Rectal smooth muscle tissue (tissue), 1 donor: ENCODE measurements at regions not wholly inside any gene's neighbourhood (a gene's known extent, or its start where the extent isn't known, plus 50 kb on each side); places are given as distances from the start of the nearest gene placed in this dataset.

Experiments
- H3K27ac ChIP-seq: one replicate; pipeline ENCODE4 v1.7.0; 2013; ENCODE audit warnings: low read depth, low read length, inconsistent platforms
- H3K27me3 ChIP-seq: one replicate; pipeline ENCODE4 v1.7.0; 2013; ENCODE audit warnings: low read length; ENCODE audit not compliant: control insufficient read depth, insufficient read depth
- H3K36me3 ChIP-seq: one replicate; pipeline ENCODE4 v1.7.0; 2013; ENCODE audit warnings: low read length; ENCODE audit not compliant: control insufficient read depth, insufficient read depth
- H3K4me1 ChIP-seq: one replicate; pipeline ENCODE4 v1.7.0; 2013; ENCODE audit warnings: low read length; ENCODE audit not compliant: control insufficient read depth, insufficient read depth
- H3K4me3 ChIP-seq: one replicate; pipeline ENCODE4 v1.7.0; 2013; ENCODE audit warnings: low read length
- H3K9ac ChIP-seq: one replicate; pipeline ENCODE4 v1.7.0; 2013; ENCODE audit warnings: low read length

DNA sequence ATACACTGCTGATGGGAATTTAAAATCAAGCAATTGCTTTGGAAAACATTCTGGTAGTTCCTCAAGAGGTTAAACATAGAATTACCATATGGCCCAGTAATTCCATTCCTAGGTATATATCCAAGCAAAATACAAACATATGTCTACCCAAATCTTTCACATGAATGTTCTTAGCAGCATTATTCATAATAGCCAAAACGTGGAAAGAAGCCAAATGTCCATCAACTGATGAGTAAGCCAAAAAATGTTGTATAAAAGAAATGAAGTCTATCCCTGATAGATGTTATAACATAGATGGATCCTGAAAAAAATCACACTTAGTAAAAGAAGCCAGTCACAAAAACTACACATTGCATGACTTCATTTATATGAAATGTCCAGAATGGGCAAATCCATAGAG lies 893.0 kb downstream of the SORCS3 start:
- no peaks in the 10 kb centered on the region for H3K36me3 ChIP-seq
- H3K4me1 ChIP-seq: no peaks in the 10 kb centered on the region
- no peak overlapping the region for H3K4me3 ChIP-seq
- H3K27me3 ChIP-seq: no peaks in the 10 kb centered on the region
- no peak overlapping the region for H3K9ac ChIP-seq
- H3K27ac ChIP-seq: no peak overlapping the region

DNA sequence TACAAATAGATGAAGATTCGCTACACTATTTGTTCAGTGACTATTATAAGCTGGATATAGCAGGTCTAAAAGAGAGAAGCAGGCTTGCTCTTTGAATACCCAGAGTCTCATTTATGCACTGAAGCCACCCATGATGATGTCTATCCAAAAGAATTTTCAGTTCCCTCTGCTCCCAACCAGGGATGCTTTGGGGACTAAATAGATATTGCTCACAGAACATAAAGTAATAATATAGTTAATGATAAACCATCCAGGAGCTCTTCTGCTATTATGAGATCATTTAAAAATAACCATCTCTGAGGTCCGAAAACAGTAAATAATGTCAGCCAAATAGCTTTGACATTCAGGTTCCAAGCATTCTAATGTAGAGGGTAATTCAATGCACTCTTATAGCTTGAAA lies 875.4 kb downstream of the SORCS3 start:
- H3K9ac ChIP-seq: no peak overlapping the region
- H3K4me1 ChIP-seq: no peaks in the 10 kb centered on the region
- no peaks in the 10 kb centered on the region for H3K27me3 ChIP-seq
- H3K36me3 ChIP-seq: no peaks in the 10 kb centered on the region
- H3K27ac ChIP-seq: no peak overlapping the region
- H3K4me3 ChIP-seq: no peak overlapping the region

DNA sequence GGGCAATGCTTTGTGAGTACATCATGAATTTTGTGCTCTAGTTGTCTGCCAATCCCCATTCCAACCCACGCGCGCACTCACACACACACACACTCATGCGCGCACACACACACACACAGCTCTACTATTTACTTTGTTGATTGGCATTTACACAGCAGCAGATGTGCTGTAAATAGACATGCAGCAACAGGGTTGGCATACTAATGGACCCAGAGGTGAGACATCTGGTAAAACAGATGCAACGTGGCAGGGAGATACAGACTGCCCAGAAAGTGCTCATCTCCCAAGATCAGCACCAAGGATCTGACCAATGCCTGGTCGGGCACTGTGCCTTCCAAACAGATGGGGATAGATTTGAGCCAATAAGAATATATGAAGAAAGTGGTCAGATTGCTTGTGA lies 873.0 kb downstream of the SORCS3 start:
- H3K27me3 ChIP-seq: no peaks in the 10 kb centered on the region
- no peak overlapping the region for H3K27ac ChIP-seq
- no peak overlapping the region for H3K4me3 ChIP-seq
- H3K9ac ChIP-seq: no peak overlapping the region
- no peaks in the 10 kb centered on the region for H3K36me3 ChIP-seq
- H3K4me1 ChIP-seq: no peaks in the 10 kb centered on the region

DNA sequence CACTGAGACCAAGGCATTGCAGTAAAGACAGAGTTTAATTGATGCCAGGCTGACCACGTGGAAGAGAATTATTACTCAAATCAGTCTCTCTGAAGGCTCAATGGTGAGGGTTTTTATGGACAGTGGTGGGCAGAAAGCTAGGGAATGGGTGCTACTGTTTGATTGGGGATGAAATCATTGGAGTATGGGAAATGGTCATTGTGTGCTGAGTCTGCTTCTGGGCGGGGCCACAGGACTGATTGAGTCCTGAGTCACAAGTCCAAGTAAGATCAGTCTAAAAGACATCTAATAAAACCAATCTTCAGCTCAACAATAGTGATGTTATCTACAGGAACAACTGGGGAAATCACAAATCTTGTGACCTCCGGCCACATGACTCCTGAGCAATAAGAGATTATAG lies 868.4 kb downstream of the SORCS3 start:
- Histone ChIP-seq H3K27me3 (no peaks in the 10 kb centered on the region), H3K9ac (no peak overlapping the region), H3K36me3 (no peaks in the 10 kb centered on the region), H3K4me1 (no peaks in the 10 kb centered on the region), H3K27ac (no peak overlapping the region), H3K4me3 (no peak overlapping the region)

DNA sequence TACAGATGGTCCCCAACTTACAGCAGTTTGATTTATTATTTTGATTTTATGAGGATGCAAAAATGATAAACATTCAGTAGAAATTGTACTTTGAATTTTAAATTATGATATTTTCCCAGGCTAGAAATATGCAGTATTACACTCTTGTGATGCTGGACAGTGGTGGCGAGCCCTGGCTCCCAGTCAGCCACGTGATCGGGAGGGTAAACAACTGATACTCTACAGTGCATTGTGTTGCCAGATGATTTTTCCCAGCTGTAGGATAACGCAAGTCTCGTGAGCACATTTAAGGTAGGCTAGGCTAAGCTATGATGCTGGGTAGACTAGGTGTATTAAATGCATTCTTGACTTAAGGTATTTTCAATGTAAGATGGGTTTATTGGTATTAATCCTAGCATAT lies 865.2 kb downstream of the SORCS3 start:
- Histone ChIP-seq H3K4me3 (no peak overlapping the region), H3K27ac (no peak overlapping the region), H3K9ac (no peak overlapping the region), H3K36me3 (no peaks in the 10 kb centered on the region), H3K4me1 (no peaks in the 10 kb centered on the region), H3K27me3 (no peaks in the 10 kb centered on the region)

DNA sequence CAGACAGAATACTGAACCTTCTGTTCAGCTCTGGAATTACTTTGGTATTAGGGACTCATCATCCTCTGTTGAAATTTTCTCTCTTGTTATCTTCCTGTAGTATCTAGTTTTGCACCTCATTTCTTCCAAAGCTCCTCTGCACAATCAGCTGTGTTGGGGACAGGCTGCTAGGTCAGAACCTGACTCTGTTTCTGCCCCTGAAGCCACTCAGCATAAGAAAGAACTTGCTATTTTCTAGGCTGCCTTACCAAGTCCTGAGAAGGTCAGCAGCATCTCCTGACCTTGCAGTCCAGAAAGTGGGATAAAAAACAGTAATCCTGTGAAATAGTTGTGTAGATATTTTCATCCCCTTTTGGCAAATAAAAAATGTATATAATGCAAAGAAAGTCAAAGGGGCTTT lies 862.6 kb downstream of the SORCS3 start:
- Histone ChIP-seq H3K27me3 (no peaks in the 10 kb centered on the region), H3K27ac (no peak overlapping the region), H3K4me3 (no peak overlapping the region), H3K9ac (no peak overlapping the region), H3K36me3 (no peaks in the 10 kb centered on the region), H3K4me1 (no peaks in the 10 kb centered on the region)

DNA sequence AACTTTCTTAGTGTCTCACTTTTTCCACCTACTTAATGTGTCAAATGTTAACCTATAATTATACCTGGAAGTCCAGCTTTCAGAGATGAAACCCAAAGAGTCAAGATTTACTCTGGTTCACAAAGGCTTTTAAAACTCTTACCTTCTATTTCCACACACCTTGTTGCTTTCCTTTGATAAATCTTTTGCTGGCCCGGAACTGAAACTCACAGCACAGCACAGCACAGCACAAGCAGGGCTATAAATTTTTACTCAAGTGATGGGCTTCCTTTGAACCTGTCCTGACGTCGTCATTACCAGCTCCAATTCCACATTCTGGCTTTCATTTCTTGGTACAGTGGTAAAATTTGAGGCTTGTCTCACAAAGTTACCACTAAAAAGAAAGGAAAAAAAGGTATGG lies 861.0 kb downstream of the SORCS3 start:
- H3K27ac ChIP-seq: no peak overlapping the region
- H3K27me3 ChIP-seq: no peaks in the 10 kb centered on the region
- H3K36me3 ChIP-seq: no peaks in the 10 kb centered on the region
- H3K4me3 ChIP-seq: no peak overlapping the region
- no peak overlapping the region for H3K9ac ChIP-seq
- no peaks in the 10 kb centered on the region for H3K4me1 ChIP-seq

DNA sequence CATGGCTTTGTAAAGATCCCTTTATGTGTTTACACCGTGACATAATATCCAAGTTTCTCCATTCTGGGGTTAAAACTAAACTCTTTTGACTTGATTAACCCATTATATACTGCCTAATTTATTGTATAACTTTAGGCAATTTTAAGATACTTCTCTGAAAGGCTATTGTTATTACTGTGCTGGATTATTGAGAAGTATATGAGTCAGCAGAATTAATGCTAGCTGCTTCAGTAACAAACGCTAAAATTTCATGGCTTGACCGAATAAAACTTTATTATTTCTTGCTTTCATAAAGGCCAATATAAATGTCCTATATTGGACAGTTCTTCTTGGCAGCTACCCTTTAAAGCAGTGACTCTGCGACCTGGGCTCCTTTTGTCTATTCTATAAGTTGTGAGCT lies 853.9 kb downstream of the SORCS3 start:
- Histone ChIP-seq H3K9ac (no peak overlapping the region), H3K4me3 (no peak overlapping the region), H3K4me1 (no peaks in the 10 kb centered on the region), H3K27ac (no peak overlapping the region), H3K27me3 (no peaks in the 10 kb centered on the region), H3K36me3 (no peaks in the 10 kb centered on the region)

DNA sequence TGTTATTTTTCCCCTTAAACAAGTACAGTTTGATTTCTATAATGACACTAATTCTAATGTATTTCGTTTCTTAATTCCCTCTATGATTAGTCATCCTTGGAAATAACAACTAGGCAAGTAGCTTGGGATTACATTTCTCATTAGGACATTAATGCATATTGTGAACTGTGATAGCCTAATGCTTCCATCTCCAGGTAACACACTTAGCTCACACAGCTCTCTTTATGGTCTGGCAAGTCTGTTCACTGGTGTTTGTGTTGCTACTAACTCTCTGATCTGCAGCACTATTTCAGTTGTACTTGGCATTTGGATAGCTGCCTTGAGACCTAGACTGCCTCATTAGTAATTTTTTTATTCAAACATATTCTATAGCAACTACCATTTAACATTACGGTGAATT lies 853.2 kb downstream of the SORCS3 start:
- H3K4me3 ChIP-seq: no peak overlapping the region
- no peaks in the 10 kb centered on the region for H3K27me3 ChIP-seq
- H3K9ac ChIP-seq: no peak overlapping the region
- no peaks in the 10 kb centered on the region for H3K4me1 ChIP-seq
- no peaks in the 10 kb centered on the region for H3K36me3 ChIP-seq
- no peak overlapping the region for H3K27ac ChIP-seq

DNA sequence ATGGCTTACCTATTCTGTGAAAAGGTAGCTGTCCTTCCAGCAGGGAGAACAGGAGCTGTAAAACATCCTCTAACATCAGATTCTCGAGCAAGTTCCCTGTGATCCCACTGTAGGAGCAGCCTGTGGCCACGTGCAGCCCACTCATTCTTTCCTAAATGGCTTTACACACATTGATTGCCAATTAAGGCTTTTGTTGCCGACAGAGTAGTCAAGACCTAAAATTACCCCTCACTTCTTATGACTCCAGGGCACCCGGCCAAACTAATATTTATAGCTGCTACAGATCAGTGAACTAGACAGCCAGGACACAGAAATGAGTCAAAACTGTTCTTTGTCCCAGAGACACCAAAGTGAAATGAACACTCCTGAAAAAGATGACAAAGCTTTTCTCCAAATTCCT lies 832.1 kb downstream of the SORCS3 start:
- no peaks in the 10 kb centered on the region for H3K4me1 ChIP-seq
- H3K36me3 ChIP-seq: no peaks in the 10 kb centered on the region
- H3K9ac ChIP-seq: no peak overlapping the region
- no peaks in the 10 kb centered on the region for H3K27me3 ChIP-seq
- H3K27ac ChIP-seq: no peak overlapping the region
- H3K4me3 ChIP-seq: no peak overlapping the region

DNA sequence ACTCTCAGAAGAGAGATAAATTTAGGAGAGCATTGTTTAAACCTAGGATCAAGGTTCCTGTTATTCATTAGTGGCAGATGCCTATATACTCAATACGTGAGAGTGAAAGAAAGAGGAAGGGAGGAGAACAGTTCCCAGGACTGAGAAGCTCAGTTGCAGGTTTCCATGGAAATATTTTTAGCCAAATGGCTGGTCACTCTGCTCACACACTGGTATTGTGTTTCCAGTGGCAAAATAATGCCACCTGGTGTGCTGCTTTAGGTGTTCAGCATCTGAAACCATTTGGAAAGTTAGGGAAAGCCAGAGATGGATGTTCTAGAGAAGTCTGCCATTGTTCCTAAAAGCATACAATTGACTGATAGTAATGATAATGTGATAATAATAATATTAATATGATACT lies 827.7 kb downstream of the SORCS3 start:
- Histone ChIP-seq H3K36me3 (no peaks in the 10 kb centered on the region), H3K4me1 (no peaks in the 10 kb centered on the region), H3K27me3 (no peaks in the 10 kb centered on the region), H3K27ac (no peak overlapping the region), H3K4me3 (no peak overlapping the region), H3K9ac (no peak overlapping the region)

DNA sequence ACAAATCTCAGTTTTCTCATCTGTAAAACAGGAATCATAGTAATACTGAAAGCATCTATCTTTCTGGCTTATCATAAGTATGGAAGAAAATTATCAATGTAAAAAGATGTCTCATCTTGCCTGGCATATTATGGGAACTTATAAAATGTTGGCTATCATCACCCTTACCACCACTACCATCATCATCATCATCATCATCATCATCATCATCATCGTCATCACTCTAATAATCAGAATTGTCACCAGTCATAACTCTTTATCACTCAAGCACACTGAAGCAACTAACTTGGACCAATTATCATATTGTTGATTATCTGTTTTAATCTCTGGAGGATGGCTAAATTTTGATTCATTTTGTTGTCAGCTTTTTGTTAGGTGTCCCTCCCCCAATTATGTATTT lies 825.4 kb downstream of the SORCS3 start:
- Histone ChIP-seq H3K9ac (no peak overlapping the region), H3K4me1 (no peaks in the 10 kb centered on the region), H3K27me3 (no peaks in the 10 kb centered on the region), H3K36me3 (no peaks in the 10 kb centered on the region), H3K27ac (no peak overlapping the region), H3K4me3 (no peak overlapping the region)

DNA sequence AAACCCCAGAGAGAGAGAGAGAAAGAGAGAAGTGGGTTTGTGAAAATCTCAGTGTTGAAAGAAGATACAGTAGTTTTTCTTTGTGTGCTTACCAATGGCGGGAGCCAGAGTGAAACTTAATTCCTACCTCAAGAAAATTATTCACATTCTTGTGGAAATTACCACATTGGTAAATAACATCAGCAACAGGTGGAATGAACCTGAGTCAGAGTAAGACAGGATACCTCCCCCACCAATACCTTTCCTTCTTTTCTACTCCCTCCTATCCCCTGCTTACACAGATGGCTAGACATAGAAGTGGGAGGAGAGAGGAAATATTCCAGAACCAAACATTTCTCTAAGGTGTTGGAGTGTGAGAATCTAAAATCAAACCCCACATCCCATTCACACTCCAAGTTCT lies 793.9 kb downstream of the SORCS3 start:
- Histone ChIP-seq H3K4me3 (no peak overlapping the region), H3K27me3 (no peaks in the 10 kb centered on the region), H3K27ac (no peak overlapping the region), H3K36me3 (no peaks in the 10 kb centered on the region), H3K4me1 (no peaks in the 10 kb centered on the region), H3K9ac (no peak overlapping the region)

DNA sequence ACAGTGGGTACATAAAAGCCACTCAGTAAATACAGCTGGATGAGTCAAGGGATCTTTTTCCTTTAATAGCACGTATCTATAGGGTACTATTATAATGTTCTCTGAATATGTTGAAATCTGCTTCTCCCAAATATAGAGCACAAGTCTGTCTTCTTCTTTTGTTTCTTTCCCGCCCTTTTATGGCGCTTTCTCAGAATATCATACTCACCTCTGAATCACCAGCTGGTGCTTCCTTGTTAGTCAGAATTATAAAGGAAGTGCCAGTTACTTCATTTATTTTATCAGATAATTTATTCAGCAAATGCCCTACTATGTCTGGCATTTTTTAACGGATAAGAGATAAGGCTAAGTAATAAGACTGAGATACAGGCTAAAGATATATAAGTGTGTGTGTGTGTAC lies 772.9 kb downstream of the SORCS3 start:
- no peaks in the 10 kb centered on the region for H3K4me1 ChIP-seq
- H3K27ac ChIP-seq: no peak overlapping the region
- H3K4me3 ChIP-seq: no peak overlapping the region
- H3K36me3 ChIP-seq: no peaks in the 10 kb centered on the region
- no peaks in the 10 kb centered on the region for H3K27me3 ChIP-seq
- H3K9ac ChIP-seq: no peak overlapping the region
